Esophagus (tissue), 2 donors: ENCODE measurements at regions not wholly inside any gene's neighbourhood (a gene's known extent, or its start where the extent isn't known, plus 50 kb on each side); places are given as distances from the start of the nearest gene placed in this dataset.
"Not testable (repeated sequence)": the region's sequence is repeated elsewhere in the genome, so short reads cannot be mapped to it uniquely, and the experiment has no call there.

Experiments used
- H3K27ac ChIP-seq, 2 donors: one replicate each; pipeline ENCODE4 v1.5.1; 2013; ENCODE audit warnings: low read depth in 2 of 2, mild to moderate bottlenecking in 2 of 2, inconsistent platforms in 1 of 2, low read length in 1 of 2, moderate library complexity in 1 of 2
- H3K27me3 ChIP-seq, 2 donors: one replicate each; pipeline ENCODE4 v1.6.1; 2013; ENCODE audit warnings: low read length in 2 of 2, control low read depth in 1 of 2, mild to moderate bottlenecking in 1 of 2; ENCODE audit not compliant: insufficient read depth in 2 of 2, control insufficient read depth in 1 of 2
- H3K36me3 ChIP-seq, 2 donors: one replicate each; pipeline ENCODE4 v1.6.1; 2013; ENCODE audit warnings: low read length in 1 of 2; ENCODE audit not compliant: control insufficient read depth in 2 of 2, insufficient read depth in 2 of 2
- H3K4me1 ChIP-seq, 2 donors: one replicate each; pipeline ENCODE4 v1.6.1; 2013; ENCODE audit warnings: low read length in 1 of 2; ENCODE audit not compliant: control insufficient read depth in 2 of 2, insufficient read depth in 2 of 2
- H3K4me3 ChIP-seq, 2 donors: one replicate each; pipeline ENCODE4 v1.5.1; 2013; ENCODE audit warnings: low read length in 2 of 2, mild to moderate bottlenecking in 2 of 2, low read depth in 1 of 2, moderate library complexity in 1 of 2
- H3K9me3 ChIP-seq, 2 donors: one replicate each; pipeline ENCODE4 v1.6.1; 2013; ENCODE audit warnings: mild to moderate bottlenecking in 2 of 2, low read depth in 1 of 2, low read length in 1 of 2, moderate library complexity in 1 of 2; ENCODE audit not compliant: control insufficient read depth in 2 of 2, insufficient read depth in 1 of 2
- WGBS, 2 donors: extraction: QIAGEN DNeasy Blood & Tissue Kit; methylation state at CpG; one replicate each; pipeline ENCODE4 v1.1.7; 2013; 5-methylcytosine and 5-hydroxymethylcytosine counted together
- donor health status: healthy with polysubstance abuse.
- donor health status: Bipolar disorder and iron deficiency.

- Histone ChIP-seq H3K27me3 (no peaks in the 10 kb centered on the region), H3K4me1 (no peaks in the 10 kb centered on the region), H3K4me3 (no peak overlapping the region), H3K27ac (no peak overlapping the region), H3K36me3 (no peaks in the 10 kb centered on the region), H3K9me3 (no peaks in the 10 kb centered on the region)
- 95 to 97% methylated on average over 5 of the region's 5 CpGs for WGBS, 2 donors
Measured at GRCh38 chr2:8141079-8141707, 540.7 kb upstream of the ID2 start.

- no peak overlapping the region for H3K4me3 ChIP-seq
- H3K4me1 ChIP-seq = no peaks in the 10 kb centered on the region
- H3K27me3 ChIP-seq = no peaks in the 10 kb centered on the region
- no peak overlapping the region for H3K27ac ChIP-seq
- WGBS, 2 donors = 75 to 77% methylated on average over 6 of the region's 6 CpGs
- no peaks in the 10 kb centered on the region for H3K9me3 ChIP-seq
- no peaks in the 10 kb centered on the region for H3K36me3 ChIP-seq
Measured at GRCh38 chr2:8141780-8142179, 540.1 kb upstream of the ID2 start.

- 72 to 82% methylated on average over 1 of the region's 1 CpG for WGBS, 2 donors
- no peaks in the 10 kb centered on the region for H3K36me3 ChIP-seq
- no peaks in the 10 kb centered on the region for H3K27me3 ChIP-seq
- no peaks in the 10 kb centered on the region for H3K4me1 ChIP-seq
- H3K9me3 ChIP-seq = no peaks in the 10 kb centered on the region
- H3K4me3 ChIP-seq = no peak overlapping the region
- no peak overlapping the region for H3K27ac ChIP-seq
Measured at GRCh38 chr2:8142461-8142860, 539.4 kb upstream of the ID2 start.

GRCh38 chr2:8144131-8144631 is 537.7 kb upstream of the ID2 start:
- Histone ChIP-seq H3K27ac (no peak overlapping the region), H3K9me3 (no peaks in the 10 kb centered on the region), H3K36me3 (no peaks in the 10 kb centered on the region), H3K4me1 (no peaks in the 10 kb centered on the region), H3K27me3 (no peaks in the 10 kb centered on the region), H3K4me3 (no peak overlapping the region)
- 87 to 93% methylated on average over 2 of the region's 2 CpGs for WGBS, 2 donors

- Histone ChIP-seq H3K27me3 (no peaks in the 10 kb centered on the region), H3K9me3 (no peaks in the 10 kb centered on the region), H3K27ac (no peak overlapping the region), H3K4me1 (no peaks in the 10 kb centered on the region), H3K4me3 (no peak overlapping the region), H3K36me3 (no peaks in the 10 kb centered on the region)
- 93% methylated on average over 3 of the region's 3 CpGs for WGBS, 2 donors
Measured at GRCh38 chr2:8144785-8145184, 537.1 kb upstream of the ID2 start.

- not testable (repeated sequence) for H3K4me3 ChIP-seq, H3K27ac ChIP-seq
- 84 to 86% methylated on average over 2 of the region's 2 CpGs for WGBS, 2 donors
Measured at GRCh38 chr2:8145375-8145774, 536.5 kb upstream of the ID2 start.

GRCh38 chr2:8146132-8147005 is 535.5 kb upstream of the ID2 start:
- WGBS, 2 donors = 55 to 70% methylated on average over 5 of the region's 5 CpGs
- Histone ChIP-seq H3K27me3 (no peaks in the 10 kb centered on the region), H3K36me3 (no peaks in the 10 kb centered on the region), H3K4me3 (no peak overlapping the region), H3K4me1 (no peaks in the 10 kb centered on the region), H3K9me3 (no peaks in the 10 kb centered on the region), H3K27ac (no peak overlapping the region)

More at GRCh38 chr2:8145375-8145774, 536.5 kb upstream of the ID2 start:
- not testable (repeated sequence) for H3K27me3 ChIP-seq, H3K4me1 ChIP-seq, H3K9me3 ChIP-seq, H3K36me3 ChIP-seq

- H3K4me3 ChIP-seq = no peak overlapping the region
- no peaks in the 10 kb centered on the region for H3K27me3 ChIP-seq
- 79 to 83% methylated on average over 8 of the region's 8 CpGs for WGBS, 2 donors
- H3K27ac ChIP-seq = no peak overlapping the region
- H3K36me3 ChIP-seq = no peaks in the 10 kb centered on the region
- H3K9me3 ChIP-seq = no peaks in the 10 kb centered on the region
- H3K4me1 ChIP-seq = no peaks in the 10 kb centered on the region
Measured at GRCh38 chr2:8148260-8149006, 533.4 kb upstream of the ID2 start.

- H3K36me3 ChIP-seq = no peaks in the 10 kb centered on the region
Measured at GRCh38 chr2:8149007-8149405, 532.9 kb upstream of the ID2 start.

More at GRCh38 chr2:8149007-8149405, 532.9 kb upstream of the ID2 start:
- Histone ChIP-seq H3K27ac (no peak overlapping the region), H3K27me3 (no peaks in the 10 kb centered on the region), H3K9me3 (no peaks in the 10 kb centered on the region), H3K4me1 (no peaks in the 10 kb centered on the region), H3K4me3 (no peak overlapping the region)
- 93 to 94% methylated on average over 5 of the region's 5 CpGs for WGBS, 2 donors
